ENCODE measurements at regions not wholly inside any gene's neighbourhood (a gene's known extent, or its start where the extent isn't known, plus 50 kb on each side); places are given as distances from the start of the nearest gene placed in this dataset.
"Not testable (repeated sequence)": the region's sequence is repeated elsewhere in the genome, so short reads cannot be mapped to it uniquely, and the experiment has no call there.

DNA sequence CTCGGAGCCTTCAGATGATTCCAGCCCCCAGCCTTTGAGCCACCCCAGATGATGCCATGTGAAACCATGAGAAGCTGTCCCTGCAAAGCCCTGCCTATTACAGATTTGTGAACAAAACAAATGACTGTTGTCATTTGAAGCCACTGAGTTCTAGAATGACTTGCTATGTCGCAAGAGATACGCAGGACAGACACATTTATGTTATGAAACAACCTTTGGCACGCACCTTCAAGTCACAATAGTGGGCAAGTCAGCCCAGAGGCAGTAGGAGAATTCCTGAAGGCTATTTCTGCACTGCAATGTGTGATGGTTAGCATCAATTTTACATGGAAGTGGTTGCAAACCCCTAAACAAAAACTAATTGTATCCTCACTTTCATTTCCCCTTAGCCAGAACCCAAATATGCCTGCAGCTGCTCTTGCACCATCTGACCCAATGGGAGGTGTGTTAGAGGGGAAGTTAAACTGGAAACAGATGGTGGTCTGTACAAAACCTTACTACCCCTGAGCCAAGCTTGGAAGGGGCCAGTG lies 174.4 kb upstream of the ATP6AP2 start:
- DNase-seq = no peak

DNA sequence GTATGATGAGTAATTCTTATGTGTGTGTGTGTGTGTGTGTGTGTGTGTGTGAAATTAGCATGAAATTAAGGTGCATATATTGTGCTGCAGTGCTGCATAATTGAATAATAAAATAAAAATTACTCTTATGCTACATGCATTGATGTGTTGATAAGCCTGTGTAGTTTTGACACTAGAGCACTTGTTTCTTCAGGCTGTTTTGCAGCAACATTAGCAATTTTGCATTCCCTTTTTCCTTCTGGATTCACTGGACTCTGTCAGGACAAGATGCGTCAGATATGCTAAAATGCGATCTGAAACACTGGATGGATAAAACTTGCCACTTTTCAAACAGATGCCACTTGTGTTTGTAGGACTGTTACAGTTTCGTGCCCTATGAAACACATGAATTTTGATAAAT lies 175.4 kb upstream of the ATP6AP2 start:
- no peak for DNase-seq

DNA sequence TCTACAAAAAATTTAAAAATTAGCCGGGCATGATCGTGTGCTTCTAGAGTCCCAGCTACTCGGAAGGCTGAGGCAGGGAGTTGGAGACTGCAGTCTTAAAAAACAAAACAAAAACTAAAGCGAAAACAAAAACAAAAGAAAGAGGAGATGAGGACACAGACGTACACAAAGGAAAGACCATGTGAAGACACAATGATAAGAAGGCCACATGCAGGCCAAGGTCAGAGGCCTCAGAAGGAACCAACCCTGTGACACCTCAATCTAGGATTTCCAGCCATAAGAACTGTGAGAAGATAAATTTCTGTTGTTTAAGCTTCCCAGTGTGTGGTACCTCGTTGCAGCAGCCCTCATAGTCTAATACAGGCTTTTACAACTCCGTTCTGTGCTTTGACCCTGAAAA lies 177.0 kb upstream of the ATP6AP2 start:
- DNase-seq = no peak

DNA sequence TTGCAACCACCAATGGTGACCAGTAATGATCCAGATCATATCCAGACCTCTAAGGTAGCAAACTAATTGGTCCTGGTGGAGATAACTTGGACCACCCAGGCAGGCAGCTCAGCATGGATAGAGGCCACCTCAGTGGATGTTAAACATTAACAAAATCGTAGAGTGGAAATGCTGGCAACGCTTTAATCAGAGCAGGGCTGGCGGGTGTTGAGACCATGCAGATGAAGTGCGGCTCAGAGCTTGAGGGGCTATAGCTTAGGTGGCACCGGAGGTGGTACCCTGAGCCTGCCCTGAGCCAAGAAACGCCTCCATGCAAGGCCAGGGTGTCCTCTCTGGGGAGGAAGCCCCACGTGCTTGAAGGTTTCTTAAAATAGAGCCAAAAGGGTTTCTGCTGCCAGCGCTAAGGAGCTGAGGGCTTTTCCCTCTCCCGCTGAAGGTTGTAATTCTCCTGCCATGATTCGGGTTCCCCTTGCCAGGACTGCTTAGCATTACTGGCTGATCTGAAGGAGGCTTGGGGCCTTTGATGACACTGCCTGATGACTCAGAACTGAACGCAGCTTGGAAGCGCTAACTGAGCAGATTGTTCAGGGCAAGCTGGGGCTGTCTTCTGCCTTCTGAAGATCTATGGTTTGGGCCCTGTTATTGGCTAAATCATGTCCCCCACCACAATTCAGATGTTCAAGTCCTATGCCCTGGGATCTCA lies 177.8 kb upstream of the ATP6AP2 start:
- DNase-seq = peak; percentile 36 to 74

DNA sequence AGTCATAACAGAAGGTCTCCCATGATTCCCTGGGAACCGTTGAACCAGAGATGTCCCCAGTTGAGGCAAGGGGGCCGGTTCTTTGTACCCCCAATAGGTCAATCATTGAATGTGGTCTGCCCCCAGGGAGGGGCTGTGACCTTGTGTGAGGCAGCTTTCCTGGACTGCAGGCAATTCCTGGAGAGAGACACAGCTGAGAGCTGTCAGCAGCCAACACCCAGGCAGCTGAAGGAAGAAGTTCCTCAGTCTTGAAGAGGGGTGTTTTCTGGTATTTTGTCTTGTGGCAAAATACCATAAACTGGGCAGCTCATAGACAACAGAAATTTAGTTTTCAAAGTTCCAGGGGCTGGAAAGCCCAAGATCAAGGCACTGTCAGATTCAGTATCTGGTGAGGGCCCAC lies 185.7 kb upstream of the ATP6AP2 start:
- DNase-seq = no peak

DNA sequence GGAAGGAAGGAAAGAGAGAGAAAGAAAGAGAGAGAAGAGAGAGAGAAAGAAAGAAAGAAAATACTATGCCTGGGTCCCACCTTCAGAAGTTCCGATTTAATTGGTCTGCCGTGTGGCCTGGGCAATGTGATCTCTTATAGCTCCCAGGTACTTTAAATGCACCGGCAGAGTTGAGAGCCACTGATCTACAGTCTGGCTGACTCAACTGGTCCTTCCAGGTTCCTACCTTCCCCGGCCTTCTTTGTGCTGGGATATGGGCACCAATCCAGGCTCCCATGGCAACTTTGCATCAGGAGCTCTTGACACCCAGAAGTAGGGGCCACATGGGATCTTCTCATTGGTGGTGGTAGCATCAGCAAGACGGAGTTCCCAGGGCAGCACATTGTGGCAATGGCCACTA lies 186.5 kb upstream of the ATP6AP2 start:
- no peak for DNase-seq

DNA sequence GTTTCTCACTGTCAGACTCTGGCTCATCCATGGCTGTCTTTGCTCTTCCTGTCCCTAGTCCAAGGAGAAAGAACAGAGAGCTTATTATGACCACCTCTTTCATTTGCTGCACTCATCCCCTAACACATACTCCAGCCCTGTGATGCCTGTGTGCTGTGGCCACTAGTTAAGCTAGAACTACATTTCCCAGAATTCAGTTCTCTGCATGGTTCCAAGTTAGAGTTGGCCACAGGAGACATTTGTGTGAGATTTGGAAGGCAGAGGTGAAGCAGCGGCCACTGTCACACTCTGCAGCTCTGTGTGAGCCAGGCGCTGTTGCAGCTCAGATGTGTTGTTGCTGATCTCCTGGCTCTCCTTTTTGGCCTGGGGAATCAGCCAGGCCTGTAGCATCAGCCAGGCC lies 188.2 kb upstream of the ATP6AP2 start:
- DNase-seq = no peak

DNA sequence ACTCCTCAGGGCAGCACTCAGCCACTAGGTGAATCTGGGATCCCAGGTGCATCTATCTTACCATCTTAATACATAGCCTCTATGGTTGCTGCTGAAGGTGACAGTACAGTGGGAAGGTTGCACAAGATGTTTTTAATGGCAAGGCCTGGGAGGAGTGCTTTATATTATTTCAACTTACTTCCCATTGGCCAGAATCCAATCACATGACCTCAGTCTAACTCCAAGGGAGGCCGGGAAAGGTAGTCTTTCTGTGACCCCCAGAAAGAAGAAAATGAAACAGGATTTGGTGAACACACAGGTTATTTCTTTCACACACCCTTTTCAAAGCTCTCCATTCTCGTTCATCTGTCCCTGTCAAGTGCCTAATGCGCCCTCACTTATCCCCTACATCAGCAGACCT lies 189.1 kb upstream of the ATP6AP2 start:
- DNase-seq = no peak

DNA sequence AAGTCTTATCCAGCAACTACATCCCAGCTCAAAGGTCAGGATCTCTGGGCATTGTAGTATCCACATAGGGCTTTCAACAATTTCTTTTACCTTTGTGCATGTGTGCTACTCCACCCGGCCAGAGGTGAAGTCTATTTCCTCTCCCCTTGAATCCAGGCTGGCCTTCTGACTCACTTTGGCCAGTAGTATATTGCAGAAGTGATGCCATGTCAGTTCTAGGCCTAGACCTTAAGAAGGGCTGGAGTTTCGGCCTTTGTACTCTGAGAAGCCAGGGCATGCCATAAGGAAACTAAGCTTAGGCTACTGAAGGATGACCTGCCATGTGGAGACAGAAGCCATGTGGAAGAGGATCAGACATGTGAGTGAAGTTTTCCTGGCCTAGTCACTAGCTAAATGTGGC lies 191.2 kb upstream of the ATP6AP2 start:
- DNase-seq = no peak

DNA sequence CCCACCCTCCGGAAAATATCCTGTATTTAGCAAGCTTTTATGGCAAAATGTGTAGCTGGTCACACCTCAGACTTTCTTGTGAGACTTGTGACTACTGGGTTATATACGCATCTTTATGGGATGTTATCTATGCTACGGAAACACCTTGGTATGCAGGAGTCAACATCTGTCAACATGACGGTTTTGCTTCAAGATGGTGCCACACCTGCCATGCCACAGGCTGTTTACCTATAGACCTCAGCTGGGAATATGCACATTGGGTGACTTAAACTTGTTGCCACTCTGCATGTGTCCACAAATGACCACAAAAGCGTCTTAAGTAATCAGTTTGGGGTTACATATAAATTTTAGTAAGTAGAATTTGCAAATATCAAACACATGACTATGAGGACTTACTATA lies 192.3 kb upstream of the ATP6AP2 start:
- no peak for DNase-seq

DNA sequence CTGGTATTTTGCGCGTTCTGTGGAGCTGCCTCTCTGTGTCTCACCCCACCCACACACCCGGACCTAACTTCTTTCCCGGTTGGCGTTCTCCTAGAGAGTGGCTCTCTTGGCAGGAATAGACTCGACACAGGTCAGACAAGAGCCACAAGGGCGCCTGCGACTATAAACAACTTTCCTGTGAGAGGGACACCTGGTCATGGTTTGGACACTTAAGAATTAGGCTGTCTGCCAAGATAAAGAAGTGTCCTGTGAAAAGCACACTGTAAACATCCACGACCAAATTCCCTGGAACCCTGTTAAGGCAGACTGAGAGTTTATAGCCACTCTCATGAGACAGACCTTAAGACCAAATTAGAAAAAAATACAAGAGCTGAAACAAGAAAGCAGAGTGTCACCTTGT lies 192.9 kb upstream of the ATP6AP2 start:
- not testable (repeated sequence) for DNase-seq

DNA sequence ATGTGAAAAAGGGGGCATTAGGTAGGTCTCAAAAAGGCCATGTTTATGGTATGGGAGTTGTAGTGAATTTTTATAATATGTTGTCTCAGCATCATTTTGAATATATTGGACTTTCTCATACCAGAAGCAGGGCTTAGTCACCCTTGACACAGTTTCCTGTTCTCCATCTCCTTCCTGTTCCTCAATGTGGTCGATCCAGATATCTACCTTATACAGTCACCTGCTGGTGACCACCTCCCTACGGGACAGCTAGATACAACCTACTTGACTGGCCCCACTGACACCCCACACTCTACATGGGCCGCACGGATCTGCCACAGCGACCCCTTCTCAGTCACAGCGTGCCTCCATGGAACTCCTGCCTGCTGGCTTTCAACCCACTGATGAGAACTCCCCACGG lies 193.5 kb upstream of the ATP6AP2 start:
- DNase-seq = not testable (repeated sequence)

DNA sequence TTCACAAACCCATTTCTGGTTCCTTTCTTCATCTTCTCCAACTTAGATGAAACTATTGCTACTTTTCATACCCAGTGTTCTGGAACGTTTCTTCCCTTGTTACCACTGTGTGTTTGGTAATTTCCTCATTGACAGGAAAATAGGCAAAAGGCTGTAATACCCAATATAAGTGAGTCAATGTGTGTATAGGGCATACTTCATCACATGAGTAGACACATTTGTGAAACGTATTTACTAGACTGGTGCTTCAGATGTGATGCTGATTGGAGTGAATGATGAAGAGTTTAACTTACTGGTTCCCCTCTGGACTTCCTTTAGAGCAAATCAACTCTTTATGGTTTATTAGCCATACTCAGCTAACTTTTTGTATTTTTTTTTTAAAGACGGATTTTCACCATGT lies 195.1 kb upstream of the ATP6AP2 start:
- no peak for DNase-seq

DNA sequence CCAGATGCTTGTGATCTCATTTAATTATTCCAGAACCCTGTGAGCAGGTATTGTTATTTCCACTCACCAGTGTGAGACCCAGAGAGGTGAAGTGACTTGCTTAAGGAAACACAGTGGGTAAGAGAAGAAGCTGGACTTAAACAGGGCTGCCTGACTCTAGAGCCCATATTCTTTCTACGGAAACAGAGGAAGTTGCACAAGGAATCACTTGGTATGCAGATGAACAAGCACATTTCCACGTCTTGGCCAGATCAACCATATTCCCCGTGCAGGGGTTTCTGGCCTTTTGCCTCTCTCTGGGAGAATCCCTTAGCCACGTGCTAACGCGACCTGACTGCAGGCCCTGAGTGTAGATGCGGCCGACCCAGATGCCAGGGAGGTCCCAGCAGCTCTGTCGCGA lies 195.5 kb upstream of the ATP6AP2 start:
- no peak for DNase-seq

DNA sequence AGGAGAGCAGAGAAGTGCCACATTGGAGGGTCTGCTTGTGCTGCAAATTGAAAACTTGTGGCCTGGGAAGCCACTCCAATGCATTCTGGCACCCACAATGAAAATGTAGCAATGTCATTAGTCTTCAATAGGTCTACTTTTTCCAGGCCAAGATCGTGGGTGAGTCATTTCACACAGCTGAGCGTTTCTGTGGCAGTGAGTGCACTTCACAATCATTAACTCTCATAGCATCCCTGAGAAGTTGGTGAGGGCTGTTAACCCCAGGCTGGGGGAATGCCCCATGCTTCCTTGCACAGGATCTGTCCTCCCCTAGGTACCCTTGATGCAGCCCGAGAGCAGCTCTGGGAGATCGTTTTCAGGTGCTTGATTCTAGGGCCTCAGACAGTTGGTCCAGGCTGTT lies 196.8 kb upstream of the ATP6AP2 start:
- no peak for DNase-seq

DNA sequence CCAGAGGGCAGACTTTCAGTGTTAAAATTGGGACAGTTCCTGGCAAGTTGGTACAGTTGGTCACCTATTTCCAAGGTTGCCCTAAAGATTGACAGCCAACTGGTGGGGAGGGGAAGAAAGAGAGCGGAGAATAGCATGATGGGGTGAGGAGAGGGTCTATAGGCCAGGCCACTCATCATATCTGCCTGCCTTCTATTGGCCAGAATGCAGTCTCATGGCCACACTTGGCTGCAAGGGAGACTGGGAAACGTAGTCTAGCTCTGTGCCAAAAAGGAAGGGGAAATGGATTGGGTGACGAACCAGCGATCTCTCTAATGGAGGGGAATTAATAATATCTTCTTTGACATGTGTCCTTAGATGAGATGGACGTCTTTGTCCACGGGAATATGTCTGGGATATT lies 197.4 kb upstream of the ATP6AP2 start:
- no peak for DNase-seq

DNA sequence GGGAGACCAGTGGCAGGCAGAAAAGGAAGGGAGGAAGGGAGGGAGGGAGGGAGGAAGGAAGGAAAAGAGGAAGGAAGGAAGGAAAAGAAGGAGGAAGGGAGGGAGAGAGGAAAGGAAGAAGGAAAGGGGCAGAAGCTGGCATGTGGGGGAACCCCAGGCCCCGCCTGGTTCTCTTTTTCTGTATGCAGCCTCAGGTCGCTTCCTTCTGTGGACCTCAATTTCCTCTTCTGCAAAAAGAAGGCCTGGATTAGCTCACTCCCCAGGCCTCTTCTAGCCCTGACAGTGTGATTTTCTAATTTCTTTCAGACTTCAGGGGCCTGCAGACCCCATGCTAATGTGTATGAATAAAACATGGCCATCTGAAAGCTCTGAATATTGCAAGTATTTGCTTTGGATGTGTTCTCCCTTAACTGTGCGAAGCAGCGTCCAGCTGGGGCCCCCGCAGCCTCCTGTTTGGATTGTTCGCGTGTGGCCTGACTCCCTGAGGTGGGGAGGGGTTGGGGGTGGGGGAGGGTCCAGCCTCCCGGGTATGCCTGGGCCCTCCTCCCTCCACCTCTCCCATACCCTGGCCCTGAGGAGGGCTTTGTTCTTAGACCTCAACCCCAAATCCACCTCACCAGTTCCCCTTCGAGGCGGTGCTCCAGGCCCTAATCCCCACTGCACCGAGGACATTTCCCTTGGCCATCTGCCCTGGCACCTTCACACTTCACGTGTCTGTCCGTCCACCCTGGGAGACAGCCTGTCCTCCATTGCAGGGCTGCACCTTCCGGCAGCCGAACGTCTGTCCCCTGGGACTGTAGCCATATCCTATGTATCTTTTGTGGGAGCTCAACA lies 199.9 kb upstream of the ATP6AP2 start:
- no peak for DNase-seq

DNA sequence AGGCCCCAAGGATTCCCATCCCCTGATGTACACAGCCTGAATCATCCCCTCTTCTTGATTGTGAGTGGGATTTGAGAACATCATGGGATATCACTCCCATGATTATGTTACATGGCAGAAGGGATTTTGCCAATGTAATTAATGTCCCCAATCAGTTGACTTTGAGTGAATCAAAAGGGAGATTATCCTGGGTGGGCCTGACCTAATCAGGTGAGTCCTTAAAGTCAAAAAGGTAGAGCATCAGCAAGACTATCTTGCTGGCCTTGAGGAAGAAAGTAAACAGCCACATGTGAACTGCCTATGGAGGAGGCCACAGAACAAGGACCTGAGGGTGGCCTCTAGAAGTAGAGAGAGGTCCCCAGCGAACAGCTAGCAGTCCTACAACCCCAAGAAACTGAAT lies 203.1 kb upstream of the ATP6AP2 start:
- DNase-seq = no peak

DNA sequence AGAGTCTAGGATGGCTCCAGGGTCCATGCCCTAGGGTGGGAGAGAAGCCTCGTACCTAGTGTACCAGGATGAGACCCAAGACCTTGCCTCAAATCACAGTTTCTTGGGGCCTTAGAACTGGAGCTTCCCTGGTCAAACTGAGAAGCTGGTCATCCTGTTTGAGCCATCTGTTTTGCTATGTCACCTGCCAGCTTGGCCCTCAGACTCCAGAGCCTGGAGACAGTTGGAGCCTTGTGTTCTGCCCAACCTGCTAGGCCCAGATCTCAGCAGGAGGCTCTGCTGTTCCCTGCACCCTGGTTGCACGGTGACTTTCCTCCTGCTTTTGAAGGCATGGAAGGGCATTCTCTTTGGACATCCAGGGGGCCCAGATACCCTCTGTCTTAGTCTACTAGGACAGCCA lies 206.3 kb upstream of the ATP6AP2 start:
- DNase-seq = no peak

DNA sequence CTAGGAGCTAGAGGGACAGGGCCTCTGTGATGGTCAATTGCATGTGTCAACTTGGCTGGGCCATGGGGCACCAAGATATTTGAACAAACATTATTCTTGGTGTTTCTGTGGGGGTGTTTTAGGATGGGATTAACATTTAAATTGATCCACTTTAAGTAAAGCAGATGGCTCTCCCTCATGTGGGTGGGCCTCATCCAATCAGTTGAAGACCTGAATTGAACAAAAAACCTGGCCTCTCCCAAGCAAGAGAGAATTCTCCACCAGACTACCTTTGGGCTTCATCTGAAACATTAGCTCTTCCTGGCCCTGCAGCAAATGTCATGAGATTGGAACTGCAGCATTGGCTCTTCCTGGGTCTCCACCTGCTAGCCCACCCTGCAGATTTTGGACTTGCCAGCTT lies 207.1 kb upstream of the ATP6AP2 start:
- no peak for DNase-seq

DNA sequence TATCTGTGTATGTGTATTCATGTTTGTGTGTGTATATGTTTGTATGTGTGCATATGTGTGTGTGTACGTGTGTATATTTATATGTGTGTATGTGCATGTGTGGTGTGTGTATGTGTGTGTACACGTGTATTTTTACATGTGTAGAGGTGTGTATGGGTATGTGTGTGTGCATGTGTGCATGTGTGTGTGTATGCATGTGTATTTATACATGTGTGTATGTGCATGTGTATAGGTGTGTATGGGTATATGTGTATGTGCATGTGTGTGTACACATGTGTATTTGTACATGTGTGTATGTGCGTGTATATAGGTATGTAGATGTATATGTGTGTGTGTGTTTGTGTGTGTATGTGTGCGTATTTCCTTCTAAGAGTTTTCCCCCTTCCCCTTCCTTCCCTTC lies 207.7 kb upstream of the ATP6AP2 start:
- no peak for DNase-seq

DNA sequence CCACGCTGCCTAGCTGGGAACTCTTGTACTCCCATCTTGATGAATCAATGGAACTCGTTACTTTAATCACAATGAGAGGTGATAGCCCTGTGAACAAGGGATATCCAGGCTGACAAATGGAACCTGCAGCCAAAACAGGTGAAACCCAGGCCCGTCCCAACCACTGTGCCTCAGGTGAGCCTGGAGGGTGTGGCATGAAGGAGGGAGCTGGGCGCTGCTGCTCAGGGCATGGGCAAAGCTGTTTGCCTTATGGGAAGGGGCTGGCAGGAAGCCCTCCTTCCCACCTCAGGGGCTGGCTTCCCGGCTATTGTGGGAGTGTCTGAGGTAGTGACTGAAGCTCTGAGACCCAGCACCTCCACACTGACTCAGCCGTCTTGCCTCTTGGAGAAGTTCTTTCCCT lies 209.4 kb upstream of the ATP6AP2 start:
- DNase-seq = no peak

DNA sequence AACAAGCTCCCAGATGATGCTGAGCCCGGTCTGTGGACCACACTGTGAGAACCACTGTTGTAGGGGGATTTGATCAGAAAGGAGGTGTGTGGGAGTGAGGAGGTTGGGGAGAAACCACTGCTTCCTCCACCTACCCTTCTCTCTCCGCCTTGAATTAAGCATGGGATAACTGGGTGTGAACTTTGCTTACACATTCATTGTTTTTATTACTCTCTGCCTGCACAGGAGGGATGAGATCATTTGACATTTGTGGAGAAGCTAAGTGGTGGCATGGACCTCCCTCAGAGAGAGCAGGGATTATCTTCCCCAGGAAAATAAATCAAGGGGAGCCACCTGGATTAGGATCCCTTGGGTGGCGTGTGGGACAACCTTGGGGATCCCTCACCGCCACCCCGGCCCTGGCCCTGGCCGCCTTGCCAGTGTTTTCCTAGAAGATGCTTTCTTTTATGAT lies 212.1 kb upstream of the ATP6AP2 start:
- DNase-seq = no peak

DNA sequence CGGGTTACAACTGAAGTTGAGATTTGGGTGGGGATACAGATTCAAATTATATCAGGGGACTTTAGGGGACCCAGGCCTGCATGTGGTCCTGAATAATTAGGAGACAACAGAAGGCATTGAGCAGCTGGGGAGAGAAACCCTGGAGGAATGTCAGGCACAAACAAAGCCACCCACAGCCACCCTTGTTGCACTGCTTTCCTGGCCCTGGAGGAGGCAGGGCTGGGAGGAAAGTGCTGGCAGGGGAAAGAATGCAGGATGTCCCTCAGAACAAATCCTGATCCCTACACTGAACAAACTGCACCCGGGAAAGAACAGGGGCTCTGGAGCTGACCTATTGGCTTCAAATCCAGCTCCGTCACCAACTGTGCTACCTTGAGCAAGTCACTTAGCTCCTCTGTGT lies 214.1 kb upstream of the ATP6AP2 start:
- no peak for DNase-seq
